Adipose tissue (tissue), 3 donors: ENCODE measurements at regions not wholly inside any gene's neighbourhood (a gene's known extent, or its start where the extent isn't known, plus 50 kb on each side); places are given as distances from the start of the nearest gene placed in this dataset.
"Not testable (repeated sequence)": the region's sequence is repeated elsewhere in the genome, so short reads cannot be mapped to it uniquely, and the experiment has no call there.

ENCODE experiments used
- H3K27ac ChIP-seq: one replicate; pipeline ENCODE4 v1.5.1; 2013; ENCODE audit warnings: low read depth, low read length
- WGBS, 3 donors: extraction: QIAGEN DNeasy Blood & Tissue Kit; methylation state at CpG; one replicate each; pipeline ENCODE4 v1.1.7; 2013; 5-methylcytosine and 5-hydroxymethylcytosine counted together
- donor health status: healthy with polysubstance abuse.
- donor health status: Bipolar disorder and iron deficiency.
- donor health status: healthy.

- no peak overlapping the region for H3K27ac ChIP-seq
Measured at GRCh38 chr20:40049854-40050253, 639.2 kb downstream of the MAFB start.

- 78 to 91% (median 89%) methylated on average over 2 of the region's 2 CpGs for WGBS, 3 donors
- H3K27ac ChIP-seq, result no peak overlapping the region
Measured at GRCh38 chr20:40046703-40047102, 642.3 kb downstream of the MAFB start.

- WGBS, 3 donors, result 70 to 92% (median 88%) methylated on average over 1 of the region's 1 CpG
- no peak overlapping the region for H3K27ac ChIP-seq
Measured at GRCh38 chr20:40037511-40037910, 651.5 kb downstream of the MAFB start.

- H3K27ac ChIP-seq, result no peak overlapping the region
- 86 to 98% (median 94%) methylated on average over 2 of the region's 2 CpGs for WGBS, 3 donors
Measured at GRCh38 chr20:40029589-40029988, 659.4 kb downstream of the MAFB start.

GRCh38 chr20:40019510-40019909, 669.5 kb downstream of the MAFB start:
- WGBS, 3 donors, result 23 to 64% (median 46%) methylated on average over 5 of the region's 5 CpGs
- H3K27ac ChIP-seq, result no peak overlapping the region

- 43 to 57% (median 52%) methylated on average over 1 of the region's 1 CpG for WGBS, 3 donors
- no peak overlapping the region for H3K27ac ChIP-seq
Measured at GRCh38 chr20:40017765-40018164, 671.3 kb downstream of the MAFB start.

- H3K27ac ChIP-seq, result no peak overlapping the region
- WGBS, 3 donors, result 66 to 88% (median 85%) methylated on average over 4 of the region's 4 CpGs
Measured at GRCh38 chr20:40016890-40017289, 672.1 kb downstream of the MAFB start.

GRCh38 chr20:40016392-40016791, 672.6 kb downstream of the MAFB start:
- no peak overlapping the region for H3K27ac ChIP-seq
- WGBS, 3 donors, result 59 to 93% (median 89%) methylated on average over 1 of the region's 1 CpG

- not testable (repeated sequence) for H3K27ac ChIP-seq
- 68 to 72% (median 70%) methylated on average over 4 to 5 of the region's 5 CpGs for WGBS, 3 donors
Measured at GRCh38 chr20:40012026-40012425, 677.0 kb downstream of the MAFB start.

GRCh38 chr20:40010483-40010882, 678.6 kb downstream of the MAFB start:
- no peak overlapping the region for H3K27ac ChIP-seq
- WGBS, 3 donors, result 48 to 93% (median 71%) methylated on average over 2 of the region's 2 CpGs

GRCh38 chr20:40009542-40009941, 679.5 kb downstream of the MAFB start:
- no peak overlapping the region for H3K27ac ChIP-seq
- 68 to 71% (median 71%) methylated on average over 3 of the region's 3 CpGs for WGBS, 3 donors

- no peak overlapping the region for H3K27ac ChIP-seq
- WGBS, 3 donors, result 77 to 91% (median 84%) methylated on average over 3 of the region's 3 CpGs
Measured at GRCh38 chr20:40008177-40008576, 680.9 kb downstream of the MAFB start.

- WGBS, 3 donors, result 57 to 73% (median 65%) methylated on average over 1 of the region's 1 CpG
- H3K27ac ChIP-seq, result no peak overlapping the region
Measured at GRCh38 chr20:40006168-40006860, 682.7 kb downstream of the MAFB start.

- WGBS, 3 donors, result 57 to 93% (median 90%) methylated on average over 2 of the region's 2 CpGs
- H3K27ac ChIP-seq, result not testable (repeated sequence)
Measured at GRCh38 chr20:40004092-40004491, 684.9 kb downstream of the MAFB start.

- no peak overlapping the region for H3K27ac ChIP-seq
- 46 to 67% (median 63%) methylated on average over 2 of the region's 2 CpGs for WGBS, 3 donors
Measured at GRCh38 chr20:39993742-39994141, 695.3 kb downstream of the MAFB start.

- H3K27ac ChIP-seq, result no peak overlapping the region
Measured at GRCh38 chr20:39990692-39991091, 698.3 kb downstream of the MAFB start.

- 0% methylated on average over 1 of the region's 1 CpG for WGBS, 3 donors
- no peak overlapping the region for H3K27ac ChIP-seq
Measured at GRCh38 chr20:39988991-39989390, 700.0 kb downstream of the MAFB start.

- H3K27ac ChIP-seq, result no peak overlapping the region
- WGBS, 3 donors, result 21 to 34% (median 33%) methylated on average over 6 of the region's 6 CpGs
Measured at GRCh38 chr20:39986173-39986904, 702.7 kb downstream of the MAFB start.

- no peak overlapping the region for H3K27ac ChIP-seq
- WGBS, 3 donors, result 78 to 80% (median 78%) methylated on average over 5 of the region's 5 CpGs
Measured at GRCh38 chr20:39985271-39985827, 703.7 kb downstream of the MAFB start.

GRCh38 chr20:39983655-39984054, 705.4 kb downstream of the MAFB start:
- 52 to 73% (median 65%) methylated on average over 1 of the region's 1 CpG for WGBS, 3 donors
- no peak overlapping the region for H3K27ac ChIP-seq
